Mammary epithelial cell (primary cell): ENCODE measurements at regions not wholly inside any gene's neighbourhood (a gene's known extent, or its start where the extent isn't known, plus 50 kb on each side); places are given as distances from the start of the nearest gene placed in this dataset.

ENCODE experiments used
- CTCF ChIP-seq, 2 donors: IDR thresholded peaks in 1 of 2; conservative IDR thresholded peaks in 1 of 2; 2 replicates each; pipeline ENCODE4 v1.5.1; 2011 to 2012; ENCODE audit warnings: inconsistent platforms in 2 of 2, low read length in 2 of 2, mild to moderate bottlenecking in 2 of 2, control low read depth in 1 of 2, low read depth in 1 of 2; ENCODE audit not compliant: insufficient read depth in 1 of 2; ENCODE audit errors: extremely low read depth in 1 of 2
- EZH2 ChIP-seq: IDR thresholded peaks from 2 replicates; pipeline ENCODE4 v1.6.1; 2012; ENCODE audit warnings: low read length, inconsistent platforms, borderline replicate concordance

- TF ChIP-seq CTCF (conservative IDR thresholded peaks at IDR 0.05 in 1 of 2, IDR thresholded peaks at IDR 0.05 in 1 of 2; ENCODE audit: extremely low read depth in 1 of 2, insufficient read depth in 1 of 2, low read depth in 1 of 2, low read length in 2 of 2) = no peak
- TF ChIP-seq EZH2 = no peak
Observed at GRCh38 chr7:19339512-19339911, 194.3 kb upstream of the FERD3L start.
